Testis (tissue), 2 donors: ENCODE measurements at regions not wholly inside any gene's neighbourhood (a gene's known extent, or its start where the extent isn't known, plus 50 kb on each side); places are given as distances from the start of the nearest gene placed in this dataset.

ENCODE experiments used
- DNase-seq: peaks from one replicate; pipeline ENCODE4 v3.0.0-alpha.2; 2019
- H3K27ac ChIP-seq, 2 donors: fragments of 200-600 bp; sonication (generic); one replicate each; pipeline ENCODE4 v1.5.1; 2019
- H3K27me3 ChIP-seq: fragments of 200-600 bp; sonication (generic); one replicate; pipeline ENCODE4 v1.5.1; 2019
- H3K36me3 ChIP-seq: fragments of 200-600 bp; sonication (generic); one replicate; pipeline ENCODE4 v1.5.1; 2017; ENCODE audit warnings: low read depth; ENCODE audit errors: missing control alignments
- H3K4me1 ChIP-seq: fragments of 200-600 bp; sonication (generic); one replicate; pipeline ENCODE4 v1.5.1; 2019
- H3K4me3 ChIP-seq, 2 donors: fragments of 200-600 bp; sonication (generic); one replicate each; pipeline ENCODE4 v1.5.1; 2017 to 2019
- H3K9me3 ChIP-seq: fragments of 200-600 bp; sonication (generic); one replicate; pipeline ENCODE4 v1.5.1; 2017
- POLR2A ChIP-seq: fragments of 450-650 bp; IDR thresholded peaks from one replicate; pipeline ENCODE4 v1.6.1; 2017; ENCODE audit warnings: antibody characterized with exemption, mild to moderate bottlenecking, moderate library complexity
- WGBS, 2 donors: methylation state at CpG; one replicate each; pipeline ENCODE4 v1.1.5; 2018; 5-methylcytosine and 5-hydroxymethylcytosine counted together
- intact Hi-C: fragments of 100-400 bp; cut with DNase I; formaldehyde crosslinking; loops from one replicate; pipeline ENCODE4 v1.15.1; 2023; ENCODE audit warnings: low total_unique reads
- TF ChIP-seq, protein P1 (sequence below), 3 experiments: fragments of 450-650 bp in 2 of 3; fragments of 200-600 bp in 1 of 3; sonication (generic) in 1 of 3; IDR thresholded peaks; one replicate each; pipeline ENCODE4 v1.5.1; 2016 to 2019; ENCODE audit warnings: antibody characterized with exemption in 3 of 3, mild to moderate bottlenecking in 2 of 3, moderate library complexity in 1 of 3

DNA sequence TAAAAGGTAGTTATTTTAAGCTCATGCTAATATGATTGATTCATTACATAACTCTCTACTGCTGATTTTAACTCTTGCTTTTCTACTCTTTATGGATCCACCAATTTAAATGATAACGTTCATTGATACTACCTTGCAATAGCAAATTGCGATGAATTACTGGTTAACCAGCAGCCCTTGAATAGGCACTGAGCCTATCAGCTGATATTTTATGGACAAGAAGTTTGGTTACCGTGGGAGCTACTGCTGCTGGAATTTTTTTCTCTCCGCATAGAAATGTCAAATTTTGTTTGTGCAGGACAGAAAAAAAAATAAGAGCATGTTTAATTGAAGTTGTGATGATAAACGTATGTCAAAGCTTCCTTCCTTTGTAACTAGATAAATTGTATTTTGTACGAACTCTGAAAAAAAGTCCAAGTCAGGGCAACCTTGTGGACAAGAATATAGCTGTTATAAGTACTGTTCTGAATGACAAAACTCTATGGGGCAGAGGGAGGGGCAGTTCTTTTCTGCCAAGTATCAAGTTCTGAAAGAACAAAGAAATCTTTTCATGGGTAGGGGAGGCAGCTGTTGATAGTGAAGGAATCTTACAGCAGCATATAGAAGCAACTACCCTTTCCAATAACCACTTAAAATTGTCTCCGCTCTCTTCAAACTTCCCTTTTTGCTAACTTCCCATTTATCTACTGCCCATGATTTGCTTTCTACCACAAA lies 434.9 kb upstream of the PABPC4L start:
- intact Hi-C loops, result no loop called here

DNA sequence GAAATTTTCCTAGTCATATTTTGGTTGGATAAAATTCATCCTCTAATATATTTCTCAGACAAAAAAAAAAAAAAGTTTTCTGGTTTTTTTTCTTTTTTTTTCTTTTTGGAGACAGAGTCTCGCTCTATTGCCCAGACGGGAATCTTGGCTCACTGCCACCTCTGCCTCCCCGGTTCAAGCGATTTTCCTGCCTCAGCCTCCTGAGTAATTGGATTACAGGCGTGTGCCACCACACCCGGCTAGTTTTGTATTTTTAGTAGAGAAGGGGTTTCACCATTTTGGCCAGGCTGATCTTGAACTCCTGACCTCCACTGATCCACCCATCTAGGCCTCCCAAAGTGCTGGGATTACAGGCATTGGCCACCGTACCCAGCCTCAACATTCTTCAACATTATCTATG lies 432.7 kb upstream of the PABPC4L start:
- 77 to 85% methylated on average over 7 of the region's 7 CpGs for WGBS, 2 donors
- no peak overlapping the region for H3K27ac ChIP-seq
- no peak overlapping the region for H3K4me3 ChIP-seq
- no peaks in the 10 kb centered on the region for H3K36me3 ChIP-seq
- H3K9me3 ChIP-seq, result no peaks in the 10 kb centered on the region
- DNase-seq, result no peak
- H3K4me1 ChIP-seq, result no peaks in the 10 kb centered on the region
- TF ChIP-seq, protein P1, sequence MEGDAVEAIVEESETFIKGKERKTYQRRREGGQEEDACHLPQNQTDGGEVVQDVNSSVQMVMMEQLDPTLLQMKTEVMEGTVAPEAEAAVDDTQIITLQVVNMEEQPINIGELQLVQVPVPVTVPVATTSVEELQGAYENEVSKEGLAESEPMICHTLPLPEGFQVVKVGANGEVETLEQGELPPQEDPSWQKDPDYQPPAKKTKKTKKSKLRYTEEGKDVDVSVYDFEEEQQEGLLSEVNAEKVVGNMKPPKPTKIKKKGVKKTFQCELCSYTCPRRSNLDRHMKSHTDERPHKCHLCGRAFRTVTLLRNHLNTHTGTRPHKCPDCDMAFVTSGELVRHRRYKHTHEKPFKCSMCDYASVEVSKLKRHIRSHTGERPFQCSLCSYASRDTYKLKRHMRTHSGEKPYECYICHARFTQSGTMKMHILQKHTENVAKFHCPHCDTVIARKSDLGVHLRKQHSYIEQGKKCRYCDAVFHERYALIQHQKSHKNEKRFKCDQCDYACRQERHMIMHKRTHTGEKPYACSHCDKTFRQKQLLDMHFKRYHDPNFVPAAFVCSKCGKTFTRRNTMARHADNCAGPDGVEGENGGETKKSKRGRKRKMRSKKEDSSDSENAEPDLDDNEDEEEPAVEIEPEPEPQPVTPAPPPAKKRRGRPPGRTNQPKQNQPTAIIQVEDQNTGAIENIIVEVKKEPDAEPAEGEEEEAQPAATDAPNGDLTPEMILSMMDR (IDR thresholded peaks at IDR 0.05), result no peak
- no peak for TF ChIP-seq POLR2A
- intact Hi-C loops, result no loop called here
- no peaks in the 10 kb centered on the region for H3K27me3 ChIP-seq

More for the DNA sequence above, 434.9 kb upstream of the PABPC4L start:
- Histone ChIP-seq H3K9me3 (no peaks in the 10 kb centered on the region), H3K27ac (no peak overlapping the region), H3K36me3 (no peaks in the 10 kb centered on the region), H3K27me3 (no peaks in the 10 kb centered on the region), H3K4me1 (no peaks in the 10 kb centered on the region), H3K4me3 (no peak overlapping the region)
- WGBS, 2 donors, result 48 to 58% methylated on average over 7 of the region's 7 CpGs
- no peak for TF ChIP-seq POLR2A
- TF ChIP-seq, protein P1 (IDR thresholded peaks at IDR 0.05), result no peak
- DNase-seq, result no peak

DNA sequence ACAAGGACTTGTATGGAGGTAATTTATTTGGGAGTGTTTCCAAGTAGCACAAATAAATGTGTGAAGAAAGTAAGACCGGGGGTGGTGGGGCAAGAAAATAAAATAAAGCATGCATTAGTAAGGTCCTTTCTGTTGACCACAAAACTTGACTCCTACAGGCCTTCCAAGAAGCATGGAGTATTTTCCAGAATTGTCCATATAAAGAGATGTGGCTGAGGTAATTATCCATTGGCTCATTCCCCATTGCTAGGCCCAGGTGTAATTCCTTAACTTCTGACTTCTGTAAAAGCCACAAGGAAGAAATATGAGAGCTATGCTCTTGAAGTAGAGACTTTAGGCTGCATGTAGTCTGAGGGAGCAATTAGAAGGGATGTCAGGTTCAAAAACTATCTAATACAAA lies 430.5 kb upstream of the PABPC4L start:
- Histone ChIP-seq H3K9me3 (no peaks in the 10 kb centered on the region), H3K4me1 (no peaks in the 10 kb centered on the region), H3K27me3 (no peaks in the 10 kb centered on the region), H3K4me3 (no peak overlapping the region), H3K36me3 (no peaks in the 10 kb centered on the region), H3K27ac (no peak overlapping the region)
- DNase-seq, result no peak
- TF ChIP-seq POLR2A, result no peak
- TF ChIP-seq, protein P1 (IDR thresholded peaks at IDR 0.05), result no peak
- 88 to 89% methylated on average over 1 of the region's 1 CpG for WGBS, 2 donors
- intact Hi-C loops, result no loop called here

DNA sequence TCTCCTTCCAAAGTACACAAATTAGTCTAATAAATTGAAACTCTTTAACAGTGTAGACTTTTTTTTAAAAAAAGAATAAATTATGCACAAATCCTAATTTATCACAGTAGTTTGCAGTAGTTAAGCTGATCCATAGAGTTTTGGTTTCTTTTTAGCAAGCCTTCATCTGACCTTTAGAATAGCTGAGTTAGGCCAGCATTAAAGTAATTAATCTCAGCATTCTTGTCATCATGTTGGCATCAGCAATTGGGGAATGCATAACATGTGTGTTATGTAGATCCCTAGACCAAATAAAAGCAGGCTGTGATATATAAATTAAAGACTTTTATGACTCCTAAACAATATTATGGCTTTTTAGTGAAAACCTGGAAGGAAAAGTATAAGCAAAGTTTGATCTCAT lies 426.5 kb upstream of the PABPC4L start:
- H3K4me1 ChIP-seq, result no peaks in the 10 kb centered on the region
- intact Hi-C loops, result no loop called here
- no peak for TF ChIP-seq POLR2A
- TF ChIP-seq, protein P1 (IDR thresholded peaks at IDR 0.05), result no peak
- no peak overlapping the region for H3K27ac ChIP-seq
- H3K27me3 ChIP-seq, result no peaks in the 10 kb centered on the region
- no peak overlapping the region for H3K4me3 ChIP-seq
- no peak for DNase-seq
- no peaks in the 10 kb centered on the region for H3K9me3 ChIP-seq
- H3K36me3 ChIP-seq, result no peaks in the 10 kb centered on the region

DNA sequence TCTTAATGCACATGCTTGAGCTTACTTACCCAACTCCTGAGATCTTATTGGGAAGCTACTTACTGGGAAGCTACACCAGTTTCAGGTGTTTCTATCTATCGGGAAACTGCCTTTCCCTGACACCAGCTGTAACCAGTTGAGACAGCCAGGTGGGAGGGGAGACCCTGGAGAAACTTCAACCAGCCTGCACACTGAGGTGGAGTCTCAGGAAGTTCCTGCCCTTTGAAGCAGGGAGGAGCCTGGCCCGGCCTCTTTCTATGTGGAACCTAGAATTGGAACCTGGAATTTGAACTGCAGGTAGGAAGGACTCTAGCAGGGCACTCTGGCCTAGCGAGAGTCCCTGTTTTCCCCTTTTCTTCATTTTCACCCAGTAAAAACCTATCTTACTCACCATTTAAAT lies 425.8 kb upstream of the PABPC4L start:
- DNase-seq, result no peak
- WGBS, 2 donors, result 84 to 90% methylated on average over 3 of the region's 3 CpGs
- Histone ChIP-seq H3K4me1 (no peaks in the 10 kb centered on the region), H3K4me3 (no peak overlapping the region), H3K27ac (no peak overlapping the region), H3K9me3 (no peaks in the 10 kb centered on the region), H3K27me3 (no peaks in the 10 kb centered on the region), H3K36me3 (no peaks in the 10 kb centered on the region)
- TF ChIP-seq, protein P1 (IDR thresholded peaks at IDR 0.05), result no peak
- TF ChIP-seq POLR2A, result no peak
- intact Hi-C loops, result no loop called here
